ENCODE measurements at regions not wholly inside any gene's neighbourhood (a gene's known extent, or its start where the extent isn't known, plus 50 kb on each side); places are given as distances from the start of the nearest gene placed in this dataset.
"Not testable (repeated sequence)": the region's sequence is repeated elsewhere in the genome, so short reads cannot be mapped to it uniquely, and the experiment has no call there.

GRCh38 chr10:80949785-80950184, 412.1 kb downstream of the SH2D4B start:
- Mint-ChIP-seq H3K4me3 (no peak overlapping the region), H3K36me3 (ENCODE audit: low read depth) (no peaks in the 10 kb centered on the region)

DNA sequence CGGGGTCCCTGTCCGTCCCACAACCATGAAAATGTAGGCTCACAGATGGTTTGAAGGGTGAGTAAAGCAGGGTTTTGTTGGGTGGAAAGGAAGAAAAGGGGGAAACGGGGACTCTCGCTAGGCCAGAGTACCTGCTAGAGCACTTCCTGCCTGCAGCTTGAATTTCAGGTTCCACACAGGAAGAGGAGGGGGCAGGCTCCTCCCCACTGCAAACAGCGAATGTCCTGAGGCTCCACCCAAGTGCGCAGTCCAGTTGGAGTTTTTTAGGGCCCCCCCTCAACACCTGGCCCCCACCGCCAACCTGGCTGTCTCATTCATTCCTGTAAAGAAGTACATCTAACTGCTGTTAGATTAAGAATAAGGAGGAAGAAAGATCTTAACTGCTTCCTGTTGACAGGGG, 414.7 kb downstream of the SH2D4B start:
- DNase-seq: no peak
- H3K4me1 Mint-ChIP-seq: no peaks in the 10 kb centered on the region
- ChIA-PET CTCF (no interaction called here), POLR2A (no interaction called here)
- H3K4me3 Mint-ChIP-seq: no peak overlapping the region
- H3K9me3 Mint-ChIP-seq: no peaks in the 10 kb centered on the region
- no peak overlapping the region for H3K27ac Mint-ChIP-seq
- H3K36me3 Mint-ChIP-seq (ENCODE audit: low read depth): no peaks in the 10 kb centered on the region
- H3K27me3 Mint-ChIP-seq: no peaks in the 10 kb centered on the region

More at GRCh38 chr10:80949785-80950184, 412.1 kb downstream of the SH2D4B start:
- Mint-ChIP-seq H3K27me3 (no peaks in the 10 kb centered on the region), H3K4me1 (no peaks in the 10 kb centered on the region), H3K27ac (no peak overlapping the region), H3K9me3 (no peaks in the 10 kb centered on the region)
- DNase-seq: no peak
- CTCF ChIA-PET: no interaction called here
- POLR2A ChIA-PET: no interaction called here

DNA sequence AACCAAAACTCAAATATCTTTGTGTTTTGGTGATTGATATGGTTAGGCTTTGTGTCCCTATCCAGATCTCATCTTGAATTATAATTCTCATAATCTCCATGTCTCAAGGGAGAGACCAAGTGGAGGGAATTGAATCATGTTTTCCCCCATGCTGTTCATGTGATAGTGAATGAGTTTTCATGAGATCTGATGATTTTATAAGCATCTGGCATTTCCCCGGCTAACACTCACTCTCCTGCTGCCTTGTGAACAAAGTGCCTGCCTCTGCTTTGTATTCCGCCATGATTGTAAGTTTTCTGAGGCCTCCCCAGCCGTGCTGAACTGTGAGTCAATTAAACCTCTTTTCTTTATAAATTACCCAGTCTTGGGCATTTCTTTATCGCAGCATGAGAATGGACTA, 419.5 kb downstream of the SH2D4B start:
- H3K36me3 Mint-ChIP-seq (ENCODE audit: low read depth): no peaks in the 10 kb centered on the region
- no peaks in the 10 kb centered on the region for H3K9me3 Mint-ChIP-seq
- ChIA-PET CTCF (no interaction called here), POLR2A (no interaction called here)
- H3K4me3 Mint-ChIP-seq: no peak overlapping the region
- no peak for DNase-seq
- H3K27ac Mint-ChIP-seq: no peak overlapping the region
- H3K27me3 Mint-ChIP-seq: peaks cover 1% of the 10 kb centered on the region
- no peaks in the 10 kb centered on the region for H3K4me1 Mint-ChIP-seq

DNA sequence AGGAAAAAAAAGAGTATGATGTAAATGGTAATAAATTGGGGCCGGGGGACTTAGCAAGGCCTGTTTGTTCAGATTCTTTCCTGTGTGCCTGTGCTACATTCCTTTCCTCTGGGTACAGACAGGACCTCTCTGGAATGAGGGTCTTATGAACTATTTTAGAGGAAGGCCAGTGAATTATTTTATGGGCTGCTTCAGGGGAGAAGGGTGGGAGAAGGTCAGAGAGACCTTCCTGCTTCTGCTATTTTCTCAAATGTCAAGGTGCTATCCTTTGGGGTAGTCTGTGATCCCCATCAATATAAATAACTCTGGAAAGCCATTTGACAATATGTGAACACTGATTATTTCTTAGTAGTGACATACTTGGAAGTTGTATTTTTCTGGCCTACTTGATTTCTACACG, 426.5 kb downstream of the SH2D4B start:
- Mint-ChIP-seq H3K4me3 (no peak overlapping the region), H3K9me3 (no peaks in the 10 kb centered on the region), H3K36me3 (ENCODE audit: low read depth) (no peaks in the 10 kb centered on the region), H3K4me1 (no peaks in the 10 kb centered on the region), H3K27ac (no peak overlapping the region), H3K27me3 (peaks cover 8% of the 10 kb centered on the region)
- no peak for DNase-seq
- CTCF ChIA-PET: no interaction called here
- POLR2A ChIA-PET: no interaction called here

GRCh38 chr10:80964955-80965614, 427.4 kb downstream of the SH2D4B start:
- CTCF ChIA-PET: no interaction called here
- POLR2A ChIA-PET: no interaction called here
- H3K27ac Mint-ChIP-seq: no peak overlapping the region
- H3K36me3 Mint-ChIP-seq (ENCODE audit: low read depth): no peaks in the 10 kb centered on the region
- H3K27me3 Mint-ChIP-seq: peaks cover 8% of the 10 kb centered on the region
- no peaks in the 10 kb centered on the region for H3K4me1 Mint-ChIP-seq
- DNase-seq: no peak
- no peak overlapping the region for H3K4me3 Mint-ChIP-seq
- H3K9me3 Mint-ChIP-seq: no peaks in the 10 kb centered on the region

- POLR2A ChIA-PET: no interaction called here
- H3K9me3 Mint-ChIP-seq: no peaks in the 10 kb centered on the region
- H3K4me1 Mint-ChIP-seq: no peaks in the 10 kb centered on the region
- peaks cover 8% of the 10 kb centered on the region for H3K27me3 Mint-ChIP-seq
- no peak overlapping the region for H3K27ac Mint-ChIP-seq
- no peak for DNase-seq
- CTCF ChIA-PET: no interaction called here
- H3K36me3 Mint-ChIP-seq (ENCODE audit: low read depth): no peaks in the 10 kb centered on the region
- H3K4me3 Mint-ChIP-seq: no peak overlapping the region
Observed at GRCh38 chr10:80966326-80966986, 428.8 kb downstream of the SH2D4B start.

- not testable (repeated sequence) for H3K36me3 Mint-ChIP-seq (ENCODE audit: low read depth)
Observed at GRCh38 chr10:80967357-80967756, 429.7 kb downstream of the SH2D4B start.

GRCh38 chr10:80968903-80969302, 431.2 kb downstream of the SH2D4B start:
- Mint-ChIP-seq H3K36me3 (ENCODE audit: low read depth) (no peaks in the 10 kb centered on the region), H3K9me3 (no peaks in the 10 kb centered on the region), H3K27me3 (peaks cover 8% of the 10 kb centered on the region), H3K27ac (no peak overlapping the region), H3K4me1 (no peaks in the 10 kb centered on the region), H3K4me3 (no peak overlapping the region)
- ChIA-PET CTCF (no interaction called here), POLR2A (no interaction called here)
- no peak for DNase-seq

More at GRCh38 chr10:80967357-80967756, 429.7 kb downstream of the SH2D4B start:
- DNase-seq, H3K4me1 Mint-ChIP-seq, POLR2A ChIA-PET, CTCF ChIA-PET, H3K9me3 Mint-ChIP-seq, H3K27me3 Mint-ChIP-seq, H3K4me3 Mint-ChIP-seq, H3K27ac Mint-ChIP-seq: not testable (repeated sequence)

DNA sequence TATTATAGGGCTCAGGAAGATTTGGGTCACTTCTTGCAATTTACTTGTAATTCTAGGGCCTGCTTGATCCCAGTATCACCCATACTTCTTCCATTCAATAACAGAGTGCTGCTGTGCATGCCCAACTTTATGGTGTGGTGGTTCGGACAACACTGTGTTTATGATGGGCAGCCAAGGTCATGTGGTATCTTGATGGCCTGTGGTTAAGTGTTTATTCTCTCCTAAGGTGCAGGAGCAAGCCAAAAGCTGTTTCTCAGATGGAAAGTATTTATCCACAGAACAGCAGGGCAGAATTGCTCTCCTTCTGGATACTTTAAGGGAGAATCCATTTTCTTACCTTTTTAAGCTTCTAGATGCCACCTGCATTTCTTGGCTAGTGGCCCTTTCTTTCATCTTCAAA, 433.8 kb downstream of the SH2D4B start:
- H3K9me3 Mint-ChIP-seq: no peaks in the 10 kb centered on the region
- H3K4me1 Mint-ChIP-seq: no peaks in the 10 kb centered on the region
- no peak for DNase-seq
- POLR2A ChIA-PET: no interaction called here
- peaks cover 4% of the 10 kb centered on the region for H3K27me3 Mint-ChIP-seq
- H3K27ac Mint-ChIP-seq: no peak overlapping the region
- no peaks in the 10 kb centered on the region for H3K36me3 Mint-ChIP-seq (ENCODE audit: low read depth)
- no peak overlapping the region for H3K4me3 Mint-ChIP-seq
- CTCF ChIA-PET: no interaction called here

DNA sequence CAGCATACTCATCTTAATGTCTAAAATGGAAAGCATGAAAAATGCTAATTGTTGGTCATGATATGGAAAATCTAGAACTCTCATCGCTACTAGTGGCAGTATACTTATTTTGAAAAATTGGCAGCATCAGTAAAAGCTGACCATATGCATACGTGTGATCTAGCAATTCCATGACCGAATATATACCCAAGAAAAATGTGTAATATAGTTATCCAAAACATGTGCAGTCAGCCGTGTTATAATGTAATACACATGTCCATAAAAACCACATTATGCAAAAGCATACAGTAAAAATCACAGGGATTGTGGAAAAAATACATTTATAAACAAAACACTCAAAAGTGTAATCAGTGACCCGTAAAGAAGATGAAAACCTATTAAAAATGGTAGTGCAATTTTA, 439.0 kb downstream of the SH2D4B start:
- no peak overlapping the region for H3K27ac Mint-ChIP-seq
- DNase-seq: no peak

DNA sequence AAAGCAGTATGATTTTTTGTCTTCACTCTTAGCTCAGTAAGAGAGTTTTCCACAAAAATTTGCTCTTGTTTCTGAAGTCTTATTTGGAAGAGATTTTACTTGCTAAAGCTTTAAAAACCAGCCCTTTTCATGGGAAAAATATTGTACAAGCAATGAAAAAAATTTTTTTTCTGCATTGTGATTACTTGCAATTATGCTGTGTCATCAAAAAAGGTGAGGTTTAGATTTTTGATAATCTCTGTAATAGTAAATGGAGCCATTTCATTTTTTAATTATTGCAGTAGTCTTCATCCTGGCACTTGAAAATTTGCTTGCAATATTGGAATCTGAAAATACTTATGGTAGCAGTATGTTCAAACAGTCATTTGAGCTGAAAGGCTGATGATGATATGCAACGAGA, 447.4 kb downstream of the SH2D4B start:
- no peaks in the 10 kb centered on the region for H3K36me3 Mint-ChIP-seq (ENCODE audit: low read depth)
- no peaks in the 10 kb centered on the region for H3K4me1 Mint-ChIP-seq
- DNase-seq: no peak
- no peaks in the 10 kb centered on the region for H3K27me3 Mint-ChIP-seq
- no peaks in the 10 kb centered on the region for H3K9me3 Mint-ChIP-seq
- ChIA-PET CTCF (no interaction called here), POLR2A (no interaction called here)
- no peak overlapping the region for H3K4me3 Mint-ChIP-seq
- H3K27ac Mint-ChIP-seq: no peak overlapping the region

More for the DNA sequence above, 439.0 kb downstream of the SH2D4B start:
- no peaks in the 10 kb centered on the region for H3K36me3 Mint-ChIP-seq (ENCODE audit: low read depth)
- POLR2A ChIA-PET: no interaction called here
- CTCF ChIA-PET: no interaction called here
- peaks cover 2% of the 10 kb centered on the region for H3K27me3 Mint-ChIP-seq
- no peak overlapping the region for H3K4me3 Mint-ChIP-seq
- no peaks in the 10 kb centered on the region for H3K9me3 Mint-ChIP-seq
- no peaks in the 10 kb centered on the region for H3K4me1 Mint-ChIP-seq

GRCh38 chr10:80986596-80986995, 448.9 kb downstream of the SH2D4B start:
- ChIA-PET POLR2A (no interaction called here), CTCF (no interaction called here)
- Mint-ChIP-seq H3K4me3 (no peak overlapping the region), H3K36me3 (ENCODE audit: low read depth) (no peaks in the 10 kb centered on the region), H3K27ac (no peak overlapping the region), H3K27me3 (no peaks in the 10 kb centered on the region), H3K4me1 (no peaks in the 10 kb centered on the region), H3K9me3 (no peaks in the 10 kb centered on the region)
- DNase-seq: no peak

GRCh38 chr10:80988755-80989154, 451.1 kb downstream of the SH2D4B start:
- ChIA-PET POLR2A (no interaction called here), CTCF (no interaction called here)
- no peaks in the 10 kb centered on the region for H3K4me1 Mint-ChIP-seq
- no peak overlapping the region for H3K4me3 Mint-ChIP-seq
- H3K9me3 Mint-ChIP-seq: no peaks in the 10 kb centered on the region
- no peak overlapping the region for H3K27ac Mint-ChIP-seq
- H3K27me3 Mint-ChIP-seq: no peaks in the 10 kb centered on the region
- H3K36me3 Mint-ChIP-seq (ENCODE audit: low read depth): no peaks in the 10 kb centered on the region
- DNase-seq: no peak

- Mint-ChIP-seq H3K36me3 (ENCODE audit: low read depth) (no peaks in the 10 kb centered on the region), H3K27ac (no peak overlapping the region), H3K27me3 (no peaks in the 10 kb centered on the region), H3K4me1 (no peaks in the 10 kb centered on the region), H3K9me3 (peaks cover 3% of the 10 kb centered on the region), H3K4me3 (no peak overlapping the region)
- DNase-seq: no peak
- CTCF ChIA-PET: no interaction called here
- POLR2A ChIA-PET: no interaction called here
Observed at GRCh38 chr10:80996615-80997193, 459.0 kb downstream of the SH2D4B start.
